ENCODE measurements at regions not wholly inside any gene's neighbourhood (a gene's known extent, or its start where the extent isn't known, plus 50 kb on each side); places are given as distances from the start of the nearest gene placed in this dataset.

DNA sequence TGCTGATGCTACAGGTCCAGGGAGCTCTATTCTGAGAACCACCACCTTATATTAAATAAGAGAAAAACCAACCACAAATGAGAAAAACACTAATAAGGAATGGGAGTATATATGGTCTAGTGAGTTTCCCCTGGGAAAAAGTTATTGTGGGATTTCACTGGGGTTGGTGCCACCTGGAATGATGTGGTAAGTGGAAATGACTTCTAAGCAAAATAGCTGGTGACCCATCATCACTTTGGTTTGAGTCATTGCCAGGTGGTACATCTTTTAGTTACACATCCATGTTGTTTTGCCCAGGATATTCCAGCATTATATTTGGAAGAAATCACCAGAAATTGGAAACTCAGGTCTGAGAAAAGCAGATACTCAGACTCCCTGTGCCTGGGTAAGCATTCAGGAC is 437.3 kb downstream of the DTWD2 start:
- intact Hi-C loops (cut with micrococcal nuclease) (no loop called here), dilution Hi-C loops (cut with MboI; ENCODE audit: extremely low pct_ligation_motif_present, low sequenced_read_pairs) (no loop called here)
- no peak for DNase-seq (ENCODE audit: low read depth, low spot score)
- Histone ChIP-seq H3K27me3 (ENCODE audit: control insufficient read depth in 2 of 2, insufficient read depth in 2 of 2, low read length in 2 of 2) (no peaks in the 10 kb centered on the region), H3K79me2 (ENCODE audit: control insufficient read depth, insufficient read depth, low read length) (no peaks in the 10 kb centered on the region), H3K4me3 (replicated peaks in 1 of 3; ENCODE audit: insufficient read depth in 1 of 3, low read depth in 1 of 3, low read length in 3 of 3) (no peak overlapping the region), H3K36me3 (ENCODE audit: control insufficient read depth in 2 of 2, extremely low read depth in 1 of 2, insufficient read depth in 2 of 2, low read length in 2 of 2) (no peaks in the 10 kb centered on the region), H2AFZ (ENCODE audit: low read depth, low read length) (no peak overlapping the region), H3K4me1 (ENCODE audit: control insufficient read depth, extremely low read depth, insufficient read depth, low read length) (no peaks in the 10 kb centered on the region), H3K9ac (replicated peaks; ENCODE audit: extremely low read depth, insufficient read depth, low read length) (no peak overlapping the region), H3K9me3 (replicated peaks; ENCODE audit: control insufficient read depth, insufficient read depth, low read length) (peaks cover 2% of the 10 kb centered on the region), H4K20me1 (replicated peaks; ENCODE audit: control insufficient read depth, extremely low read depth, insufficient read depth, low read length) (no peaks in the 10 kb centered on the region), H3K4me2 (ENCODE audit: insufficient read depth, low read length) (no peak overlapping the region), H3K9me1 (replicated peaks; ENCODE audit: control insufficient read depth, extremely low read depth, insufficient read depth, low read length) (no peaks in the 10 kb centered on the region), H3K27ac (ENCODE audit: insufficient read depth, low read depth, low read length) (no peak overlapping the region)
- no peak for TF ChIP-seq FOS (IDR thresholded peaks at IDR 0.05; ENCODE audit: borderline replicate concordance, insufficient read depth, low read length)
- no peak for TF ChIP-seq POLR2AphosphoS5 (IDR thresholded peaks at IDR 0.05; ENCODE audit: insufficient read depth, low read depth, low read length)
- TF ChIP-seq EZH2 (IDR thresholded peaks at IDR 0.05; ENCODE audit: borderline replicate concordance, low read depth, low read length, severe bottlenecking) = no peak
- TF ChIP-seq JUN (IDR thresholded peaks at IDR 0.05; ENCODE audit: borderline replicate concordance, insufficient read depth, insufficient read length, low read depth) = no peak
- TF ChIP-seq, protein P1, sequence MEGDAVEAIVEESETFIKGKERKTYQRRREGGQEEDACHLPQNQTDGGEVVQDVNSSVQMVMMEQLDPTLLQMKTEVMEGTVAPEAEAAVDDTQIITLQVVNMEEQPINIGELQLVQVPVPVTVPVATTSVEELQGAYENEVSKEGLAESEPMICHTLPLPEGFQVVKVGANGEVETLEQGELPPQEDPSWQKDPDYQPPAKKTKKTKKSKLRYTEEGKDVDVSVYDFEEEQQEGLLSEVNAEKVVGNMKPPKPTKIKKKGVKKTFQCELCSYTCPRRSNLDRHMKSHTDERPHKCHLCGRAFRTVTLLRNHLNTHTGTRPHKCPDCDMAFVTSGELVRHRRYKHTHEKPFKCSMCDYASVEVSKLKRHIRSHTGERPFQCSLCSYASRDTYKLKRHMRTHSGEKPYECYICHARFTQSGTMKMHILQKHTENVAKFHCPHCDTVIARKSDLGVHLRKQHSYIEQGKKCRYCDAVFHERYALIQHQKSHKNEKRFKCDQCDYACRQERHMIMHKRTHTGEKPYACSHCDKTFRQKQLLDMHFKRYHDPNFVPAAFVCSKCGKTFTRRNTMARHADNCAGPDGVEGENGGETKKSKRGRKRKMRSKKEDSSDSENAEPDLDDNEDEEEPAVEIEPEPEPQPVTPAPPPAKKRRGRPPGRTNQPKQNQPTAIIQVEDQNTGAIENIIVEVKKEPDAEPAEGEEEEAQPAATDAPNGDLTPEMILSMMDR (IDR thresholded peaks at IDR 0.05; ENCODE audit: extremely low read depth in 1 of 2, insufficient read depth in 1 of 2, low read depth in 1 of 2, low read length in 2 of 2) = no peak
- TF ChIP-seq, protein P2, sequence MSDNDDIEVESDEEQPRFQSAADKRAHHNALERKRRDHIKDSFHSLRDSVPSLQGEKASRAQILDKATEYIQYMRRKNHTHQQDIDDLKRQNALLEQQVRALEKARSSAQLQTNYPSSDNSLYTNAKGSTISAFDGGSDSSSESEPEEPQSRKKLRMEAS (IDR thresholded peaks at IDR 0.05; ENCODE audit: insufficient read depth, insufficient read length) = no peak
- no peak for TF ChIP-seq GATA2 (IDR thresholded peaks at IDR 0.05; ENCODE audit: insufficient read depth, insufficient read length, low read depth, low read length)
- POLR2A ChIA-PET = no interaction called here
- BruUV-seq (replicated peaks) = no TSS peak
- CTCF ChIA-PET = no interaction called here
- FAIRE-seq = no peak
